ENCODE measurements at regions not wholly inside any gene's neighbourhood (a gene's known extent, or its start where the extent isn't known, plus 50 kb on each side); places are given as distances from the start of the nearest gene placed in this dataset.

- no peak for TF ChIP-seq CTCF (IDR thresholded peaks at IDR 0.05; ENCODE audit: insufficient read depth, low read length, poor library complexity, severe bottlenecking)
- no peak for TF ChIP-seq EZH2phosphoT487 (conservative IDR thresholded peaks at IDR 0.05; ENCODE audit: low read length)
Observed at GRCh38 chr10:7473474-7473873, 62.6 kb upstream of the SFMBT2 start.
